NCI-H1048 (cell line): ENCODE measurements at regions not wholly inside any gene's neighbourhood (a gene's known extent, or its start where the extent isn't known, plus 50 kb on each side); places are given as distances from the start of the nearest gene placed in this dataset.

Experiments
- DNase-seq: peaks from one replicate; lab custom pipeline; 2025; lab: John Stamatoyannopoulos, UW

- no peak for DNase-seq
Measured at GRCh38 chr12:25827747-25828146, 130.7 kb upstream of the RASSF8 start.

- no peak for DNase-seq
Measured at GRCh38 chr12:25828188-25828587, 130.3 kb upstream of the RASSF8 start.

GRCh38 chr12:25829192-25829591 is 129.3 kb upstream of the RASSF8 start:
- DNase-seq, result no peak

- DNase-seq, result no peak
Measured at GRCh38 chr12:25830456-25830855, 128.0 kb upstream of the RASSF8 start.

GRCh38 chr12:25833657-25834056 is 124.8 kb upstream of the RASSF8 start:
- DNase-seq, result no peak

GRCh38 chr12:25835385-25835784 is 123.1 kb upstream of the RASSF8 start:
- DNase-seq, result no peak

- no peak for DNase-seq
Measured at GRCh38 chr12:25838007-25838406, 120.5 kb upstream of the RASSF8 start.

GRCh38 chr12:25839470-25839869 is 119.0 kb upstream of the RASSF8 start:
- DNase-seq, result no peak

- no peak for DNase-seq
Measured at GRCh38 chr12:25840678-25841465, 117.6 kb upstream of the RASSF8 start.

GRCh38 chr12:25842254-25842653 is 116.2 kb upstream of the RASSF8 start:
- DNase-seq, result no peak

- no peak for DNase-seq
Measured at GRCh38 chr12:25843976-25844375, 114.5 kb upstream of the RASSF8 start.

GRCh38 chr12:25845415-25845814 is 113.1 kb upstream of the RASSF8 start:
- no peak for DNase-seq

- DNase-seq, result no peak
Measured at GRCh38 chr12:25852792-25853191, 105.7 kb upstream of the RASSF8 start.

GRCh38 chr12:25853316-25854095 is 105.0 kb upstream of the RASSF8 start:
- no peak for DNase-seq

- DNase-seq, result no peak
Measured at GRCh38 chr12:25854991-25855390, 103.5 kb upstream of the RASSF8 start.

GRCh38 chr12:25855716-25856115 is 102.8 kb upstream of the RASSF8 start:
- no peak for DNase-seq

- no peak for DNase-seq
Measured at GRCh38 chr12:25859976-25860375, 98.5 kb upstream of the RASSF8 start.

- no peak for DNase-seq
Measured at GRCh38 chr12:25861226-25861625, 97.3 kb upstream of the RASSF8 start.

GRCh38 chr12:25864306-25865276 is 93.9 kb upstream of the RASSF8 start:
- DNase-seq, result no peak

- no peak for DNase-seq
Measured at GRCh38 chr12:25866586-25867378, 91.7 kb upstream of the RASSF8 start.

GRCh38 chr12:25868193-25868592 is 90.3 kb upstream of the RASSF8 start:
- DNase-seq, result no peak
